GM18502 (cell line): ENCODE measurements at regions not wholly inside any gene's neighbourhood (a gene's known extent, or its start where the extent isn't known, plus 50 kb on each side); places are given as distances from the start of the nearest gene placed in this dataset.

Experiments used
- ATAC-seq: cut with Tn5 transposase; IDR thresholded peaks from one replicate; pipeline ENCODE4 v1.9.1; 2021; ENCODE audit warnings: mild to moderate bottlenecking; ENCODE audit not compliant: unreplicated experiment, poor library complexity

DNA sequence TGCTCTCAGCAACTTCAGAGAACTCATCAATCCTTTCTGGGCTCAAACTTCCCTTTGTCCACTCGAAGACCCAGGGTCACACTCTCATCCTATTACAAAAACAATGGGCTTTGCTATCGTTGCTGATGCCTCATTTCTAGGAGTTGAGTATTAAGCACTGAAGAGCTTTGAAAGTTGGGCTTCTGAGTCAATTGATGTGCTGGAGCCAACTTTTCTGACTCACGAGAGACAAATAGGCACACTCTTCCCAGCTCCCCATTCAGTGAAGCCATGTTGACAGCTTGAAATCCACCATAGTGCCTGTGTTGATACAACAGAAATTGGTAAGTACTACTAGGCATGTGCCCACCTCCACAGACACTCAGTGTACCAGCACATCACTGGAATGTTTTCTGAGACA is 97.5 kb upstream of the PRSS58 start:
- no peak for ATAC-seq

DNA sequence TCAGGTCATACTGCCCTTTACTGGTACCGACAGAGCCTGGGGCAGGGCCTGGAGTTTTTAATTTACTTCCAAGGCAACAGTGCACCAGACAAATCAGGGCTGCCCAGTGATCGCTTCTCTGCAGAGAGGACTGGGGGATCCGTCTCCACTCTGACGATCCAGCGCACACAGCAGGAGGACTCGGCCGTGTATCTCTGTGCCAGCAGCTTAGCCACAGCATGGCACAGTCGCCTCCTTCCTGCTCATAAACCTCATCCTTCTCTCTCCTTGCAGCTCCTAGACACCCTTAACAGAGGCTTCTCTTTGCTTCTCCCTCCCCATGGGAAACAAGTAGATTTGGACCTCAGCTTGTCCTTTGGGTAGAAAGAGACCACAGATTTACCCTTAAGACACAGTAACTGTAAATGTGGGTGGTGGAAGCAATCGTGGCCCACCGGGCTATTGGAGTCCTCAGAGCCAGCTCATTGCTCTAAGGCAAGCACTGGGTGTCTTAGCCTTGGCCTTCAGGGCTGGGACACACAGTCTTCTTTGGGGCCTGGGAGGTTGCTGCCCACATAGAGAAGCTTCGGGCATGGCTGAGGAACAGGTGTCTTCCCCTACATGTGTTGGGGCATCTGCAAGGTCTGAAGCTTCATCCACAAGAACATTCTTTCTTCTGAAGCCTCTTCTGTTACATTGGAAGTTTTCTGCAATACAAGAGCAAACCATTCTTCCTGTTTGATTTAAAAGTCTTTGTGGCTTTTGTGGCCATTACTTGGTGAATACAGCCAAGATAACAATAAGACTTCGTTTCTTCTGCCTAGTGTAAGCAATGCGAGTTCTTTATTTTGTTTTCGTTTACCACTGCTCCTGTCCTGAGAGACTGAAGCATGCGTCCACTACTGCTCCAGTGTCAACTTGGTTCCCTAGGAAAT is 95.5 kb upstream of the PRSS58 start:
- ATAC-seq: no peak

DNA sequence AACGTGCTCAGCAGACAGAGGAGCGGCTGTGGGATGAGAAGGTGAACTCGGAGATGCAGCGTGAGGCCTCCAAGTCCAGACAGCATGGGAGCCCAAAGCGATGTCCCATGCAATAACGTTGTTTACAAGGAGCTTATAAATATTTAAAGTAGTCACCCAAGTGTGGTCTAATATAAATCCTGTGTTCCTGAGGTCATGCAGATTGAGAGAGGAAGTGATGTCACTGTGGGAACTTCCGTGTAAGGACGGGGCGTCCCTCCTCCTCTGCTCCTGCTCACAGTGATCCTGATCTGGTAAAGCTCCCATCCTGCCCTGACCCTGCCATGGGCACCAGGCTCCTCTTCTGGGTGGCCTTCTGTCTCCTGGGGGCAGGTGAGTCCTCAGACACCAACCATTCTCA is 94.7 kb upstream of the PRSS58 start:
- no peak for ATAC-seq

DNA sequence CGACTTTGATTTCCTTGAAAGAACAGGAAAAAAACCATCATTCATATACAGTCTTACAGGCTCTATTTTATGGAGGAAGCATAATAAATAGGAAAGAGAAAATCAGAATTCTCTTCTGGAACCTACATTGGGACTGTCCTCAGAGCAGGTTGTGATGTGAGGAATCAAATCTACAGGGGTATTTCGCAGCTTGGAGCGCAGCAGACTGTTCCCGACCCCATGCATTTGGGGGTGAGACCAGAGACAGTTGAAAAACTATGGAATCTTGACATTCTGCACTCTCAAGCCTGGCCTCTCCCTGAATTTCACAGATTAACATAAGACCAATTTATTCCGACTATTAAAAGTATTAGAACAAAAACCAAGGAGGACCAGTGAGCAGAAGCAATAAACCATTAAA is 93.3 kb upstream of the PRSS58 start:
- no peak for ATAC-seq

DNA sequence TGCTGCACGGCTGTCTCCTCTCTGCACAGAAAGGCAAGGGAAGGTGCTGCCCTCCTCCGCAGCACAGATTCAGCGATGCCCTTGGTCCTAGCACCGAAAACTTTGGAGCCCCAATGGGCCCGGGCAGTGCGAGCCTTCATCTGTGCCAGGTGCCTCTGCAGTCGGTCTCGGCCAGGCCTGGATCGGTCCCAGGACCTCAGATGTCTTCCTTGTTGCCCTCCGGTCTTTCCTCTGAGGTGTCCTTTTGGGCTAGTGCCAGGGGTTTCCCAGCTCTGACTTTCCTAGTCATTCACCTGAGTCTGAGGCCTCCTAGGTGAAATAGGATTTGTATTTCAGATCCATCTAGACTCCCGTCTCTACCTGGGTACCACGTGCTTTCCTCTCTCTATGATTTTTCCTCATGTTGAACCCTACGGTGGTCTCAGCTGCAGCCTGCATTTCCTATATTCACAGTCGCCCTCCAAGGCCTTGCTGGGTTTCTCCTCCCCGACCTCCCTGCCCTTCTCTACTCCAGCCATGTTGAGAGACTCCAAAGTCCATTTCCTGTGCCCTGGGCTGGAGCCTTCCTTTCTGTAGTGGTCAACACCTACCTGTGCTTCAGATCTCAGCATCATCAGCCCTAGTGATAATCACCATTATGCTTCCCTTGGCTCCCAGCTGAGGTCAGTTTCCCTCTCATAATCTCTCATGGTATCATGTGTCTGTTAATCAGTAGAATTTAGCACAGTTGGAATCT is 92.0 kb upstream of the PRSS58 start:
- no peak for ATAC-seq

DNA sequence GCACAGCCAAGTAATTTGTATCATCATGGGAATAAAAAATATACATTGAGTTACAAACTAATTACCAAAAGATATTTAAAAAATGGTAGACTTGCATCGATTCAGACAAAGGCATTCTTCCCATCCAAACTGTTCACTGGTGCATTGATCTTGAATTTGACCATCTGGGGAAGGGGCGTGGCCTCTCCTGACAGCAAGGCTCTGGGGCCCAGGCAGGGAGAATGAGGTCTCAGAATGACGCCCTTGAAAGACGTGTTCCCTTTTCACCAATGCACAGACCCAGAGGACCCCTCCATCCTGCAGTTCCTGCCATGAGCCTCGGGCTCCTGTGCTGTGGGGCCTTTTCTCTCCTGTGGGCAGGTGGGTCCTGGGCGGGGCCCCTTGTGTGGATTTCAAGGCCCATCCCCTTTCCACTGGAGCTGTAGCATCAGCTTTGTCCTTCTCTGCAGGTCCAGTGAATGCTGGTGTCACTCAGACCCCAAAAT is 91.1 kb upstream of the PRSS58 start:
- ATAC-seq: no peak

DNA sequence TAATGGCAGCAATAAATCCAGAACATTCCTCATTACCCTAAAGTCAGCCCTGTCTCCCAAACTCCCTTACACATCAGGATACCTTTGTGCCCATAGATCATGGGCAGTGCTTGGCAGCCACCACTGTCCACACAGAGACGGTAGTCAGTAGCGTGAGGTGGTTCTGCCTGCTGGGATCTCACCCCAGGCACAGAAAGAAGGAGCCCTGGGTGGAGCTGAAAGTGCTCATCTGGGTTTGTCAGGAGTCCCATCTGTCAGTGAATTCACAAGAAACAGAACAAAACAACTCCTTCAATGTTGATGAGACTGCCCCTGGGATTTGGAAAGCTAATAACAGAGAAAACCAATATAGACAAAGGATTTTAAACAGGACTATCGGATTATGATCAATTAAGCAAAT is 90.2 kb upstream of the PRSS58 start:
- no peak for ATAC-seq

DNA sequence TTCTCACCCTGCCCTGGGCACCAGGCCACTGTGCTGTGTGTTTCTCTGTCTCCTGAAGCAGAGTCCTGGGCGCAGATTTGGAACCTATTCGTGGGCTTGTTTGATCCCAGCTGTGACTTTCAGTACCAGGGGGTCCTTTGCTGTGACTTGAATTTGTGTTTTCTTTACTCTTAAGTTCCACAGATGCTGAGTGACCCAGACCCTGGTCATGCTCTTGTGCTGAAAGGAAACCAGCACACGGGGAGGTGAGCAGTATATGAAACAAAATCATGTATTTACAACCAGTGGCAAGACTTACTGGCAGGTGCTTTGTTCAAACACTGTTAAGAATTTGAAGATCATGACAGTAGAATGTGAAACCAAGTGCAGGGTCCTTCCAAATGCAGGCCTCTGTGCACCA is 89.2 kb upstream of the PRSS58 start:
- no peak for ATAC-seq

DNA sequence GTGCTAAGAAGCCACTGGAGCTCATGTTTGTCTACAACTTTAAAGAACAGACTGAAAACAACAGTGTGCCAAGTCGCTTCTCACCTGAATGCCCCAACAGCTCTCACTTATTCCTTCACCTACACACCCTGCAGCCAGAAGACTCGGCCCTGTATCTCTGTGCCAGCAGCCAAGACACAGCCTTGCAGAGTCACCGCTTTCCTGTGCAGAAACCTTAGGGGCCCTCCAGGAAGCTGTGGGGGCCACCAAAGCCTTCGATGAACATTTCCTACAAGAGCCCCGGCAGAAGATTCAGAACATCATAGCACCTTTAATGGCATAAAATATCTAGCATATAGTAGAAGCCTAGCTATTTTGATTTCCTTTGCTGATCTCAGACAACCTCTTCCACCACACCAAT is 88.0 kb upstream of the PRSS58 start:
- no peak for ATAC-seq

DNA sequence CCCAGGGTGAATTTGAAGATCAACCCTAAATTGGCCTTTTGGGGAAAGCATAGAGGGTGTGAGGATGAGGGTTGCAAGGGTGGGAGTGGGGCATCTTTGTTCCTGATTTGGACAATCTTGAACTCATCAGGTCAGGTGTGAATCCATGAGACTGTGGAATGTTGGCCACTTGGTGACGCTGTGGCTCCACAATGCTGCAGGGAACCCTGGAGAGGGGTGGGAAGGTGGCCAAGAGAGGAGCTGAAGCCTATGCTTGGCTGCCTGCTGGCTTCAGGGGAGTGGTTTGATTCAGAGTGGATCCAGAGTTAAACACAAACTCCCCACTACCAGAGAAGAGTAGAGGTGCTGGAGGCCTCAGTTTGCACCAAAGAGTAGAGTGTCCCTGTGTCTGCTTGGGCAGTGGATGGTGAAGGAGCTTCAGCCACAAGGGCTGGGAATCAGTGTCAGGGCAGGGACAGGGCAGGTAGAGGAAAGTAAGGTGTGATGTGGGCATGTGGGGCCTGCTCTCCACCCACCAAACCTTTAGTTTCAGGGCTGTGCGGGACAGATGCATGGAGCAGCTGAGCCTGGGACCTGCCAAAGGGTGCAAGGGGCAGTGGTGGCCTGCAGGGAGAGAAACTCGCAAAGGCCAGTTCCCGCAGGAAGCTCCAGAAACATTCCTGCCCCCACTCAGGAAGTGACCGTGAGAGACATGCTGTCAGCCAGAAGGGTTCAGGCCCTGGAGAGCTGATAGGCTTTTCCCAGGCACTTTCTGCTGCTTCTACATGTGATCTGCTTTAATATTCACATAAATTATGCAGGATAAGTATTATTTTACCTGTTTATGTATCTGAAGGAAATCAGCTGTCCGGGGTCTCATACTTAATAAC is 81.0 kb upstream of the PRSS58 start:
- ATAC-seq: no peak

DNA sequence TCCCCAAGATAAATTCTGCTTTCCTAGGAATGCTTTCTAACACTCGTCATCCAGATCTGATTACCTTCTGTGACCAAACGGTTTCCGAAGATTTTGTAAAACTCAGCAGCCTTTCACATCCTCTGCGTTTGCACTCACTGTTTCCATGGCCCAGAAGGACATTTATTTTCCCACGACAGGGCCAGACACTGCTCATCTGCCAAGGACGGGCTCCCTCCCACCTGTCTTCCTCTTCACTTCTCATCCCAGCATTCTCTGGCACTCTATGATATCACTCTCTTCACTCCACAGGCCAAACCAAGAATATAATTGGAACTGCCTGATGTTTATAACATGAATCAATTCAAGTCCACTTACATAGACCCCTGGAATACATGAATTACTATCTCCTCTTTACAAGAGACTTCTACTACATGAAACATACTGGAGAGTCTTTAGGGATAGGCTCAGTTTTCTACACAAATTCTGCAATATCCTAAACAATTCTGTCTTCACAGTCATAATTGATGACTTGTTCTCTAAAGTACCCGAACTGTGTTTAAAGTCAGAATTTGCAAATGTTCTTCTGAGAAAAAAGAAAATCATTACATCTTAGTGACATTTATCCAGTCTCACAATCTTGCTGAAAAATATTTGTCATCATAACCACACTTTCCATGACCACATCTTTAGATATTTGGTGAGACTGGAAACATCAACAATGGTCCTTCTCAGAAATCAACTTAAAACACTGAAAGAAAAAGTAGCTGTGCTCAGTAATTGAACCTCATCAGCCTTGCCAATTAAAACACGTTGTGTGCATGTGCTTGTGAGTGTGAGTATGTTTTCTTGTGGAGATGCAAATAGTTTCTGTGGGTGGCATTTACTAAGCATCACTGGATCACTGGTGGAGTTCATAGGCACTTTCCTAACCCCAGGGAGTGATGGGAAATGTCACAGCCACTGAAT is 79.5 kb upstream of the PRSS58 start:
- no peak for ATAC-seq

DNA sequence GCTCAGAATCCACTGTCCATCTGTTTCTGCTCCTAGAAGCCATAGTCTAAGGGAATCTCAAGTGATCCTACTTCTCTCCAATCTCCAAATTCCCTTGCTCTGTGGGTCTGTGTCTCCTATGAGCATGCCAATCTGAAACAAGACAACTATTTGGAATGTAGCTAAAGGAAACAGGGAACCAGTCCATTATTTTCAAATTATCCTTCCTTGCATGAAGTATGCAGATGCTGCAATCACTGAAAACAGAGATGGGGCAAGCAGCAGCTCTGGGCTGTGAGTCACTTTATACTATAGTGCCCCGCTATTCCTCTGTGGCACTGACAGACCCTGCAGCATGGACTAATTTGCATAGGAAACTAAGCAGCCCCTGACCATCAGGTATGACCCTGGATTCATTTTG is 76.9 kb upstream of the PRSS58 start:
- no peak for ATAC-seq

DNA sequence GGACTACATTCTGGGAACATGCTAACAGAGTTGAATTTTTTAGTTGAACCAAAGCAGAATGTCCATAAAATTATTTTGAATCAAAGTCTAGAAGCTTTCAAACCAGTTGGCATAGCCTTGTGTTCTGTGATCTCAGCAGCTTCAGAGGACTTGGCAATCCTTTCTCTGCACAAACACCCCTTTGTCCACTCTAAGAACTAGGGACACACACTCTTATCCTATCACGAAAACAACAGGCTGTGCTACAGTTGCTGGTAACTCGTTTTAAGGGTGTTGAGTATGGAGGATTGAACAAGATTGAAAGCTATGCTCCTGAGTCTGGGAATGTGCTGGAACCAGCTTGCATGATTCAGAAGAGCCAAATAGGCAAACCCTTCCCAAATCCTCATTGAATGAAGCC is 76.4 kb upstream of the PRSS58 start:
- ATAC-seq: no peak

DNA sequence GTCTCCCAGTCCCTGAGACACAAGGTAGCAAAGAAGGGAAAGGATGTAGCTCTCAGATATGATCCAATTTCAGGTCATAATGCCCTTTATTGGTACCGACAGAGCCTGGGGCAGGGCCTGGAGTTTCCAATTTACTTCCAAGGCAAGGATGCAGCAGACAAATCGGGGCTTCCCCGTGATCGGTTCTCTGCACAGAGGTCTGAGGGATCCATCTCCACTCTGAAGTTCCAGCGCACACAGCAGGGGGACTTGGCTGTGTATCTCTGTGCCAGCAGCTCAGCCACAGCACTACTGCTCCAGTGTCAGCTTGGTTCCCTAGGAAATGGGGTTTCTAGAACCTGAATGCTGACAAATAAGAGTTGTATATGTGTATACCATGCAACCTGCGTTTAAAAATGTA is 74.6 kb upstream of the PRSS58 start:
- no peak for ATAC-seq

DNA sequence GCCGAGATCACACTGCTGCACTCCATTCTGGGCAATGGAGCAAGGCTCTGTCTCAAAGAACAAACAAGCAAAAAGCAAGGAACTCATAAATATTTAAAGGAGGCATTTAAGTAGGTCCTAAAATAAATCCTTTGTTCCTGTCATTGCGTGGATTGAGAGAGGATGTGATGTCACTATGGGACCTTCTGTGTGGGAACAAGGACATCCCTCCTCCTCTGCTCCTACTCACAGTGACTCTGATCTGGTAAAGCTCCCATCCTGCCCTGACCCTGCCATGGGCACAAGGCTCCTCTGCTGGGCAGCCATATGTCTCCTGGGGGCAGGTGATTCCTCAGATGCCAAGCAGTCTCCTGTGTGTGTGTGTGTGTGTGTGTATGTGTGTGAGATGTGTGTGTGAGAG is 74.1 kb upstream of the PRSS58 start:
- ATAC-seq: no peak

DNA sequence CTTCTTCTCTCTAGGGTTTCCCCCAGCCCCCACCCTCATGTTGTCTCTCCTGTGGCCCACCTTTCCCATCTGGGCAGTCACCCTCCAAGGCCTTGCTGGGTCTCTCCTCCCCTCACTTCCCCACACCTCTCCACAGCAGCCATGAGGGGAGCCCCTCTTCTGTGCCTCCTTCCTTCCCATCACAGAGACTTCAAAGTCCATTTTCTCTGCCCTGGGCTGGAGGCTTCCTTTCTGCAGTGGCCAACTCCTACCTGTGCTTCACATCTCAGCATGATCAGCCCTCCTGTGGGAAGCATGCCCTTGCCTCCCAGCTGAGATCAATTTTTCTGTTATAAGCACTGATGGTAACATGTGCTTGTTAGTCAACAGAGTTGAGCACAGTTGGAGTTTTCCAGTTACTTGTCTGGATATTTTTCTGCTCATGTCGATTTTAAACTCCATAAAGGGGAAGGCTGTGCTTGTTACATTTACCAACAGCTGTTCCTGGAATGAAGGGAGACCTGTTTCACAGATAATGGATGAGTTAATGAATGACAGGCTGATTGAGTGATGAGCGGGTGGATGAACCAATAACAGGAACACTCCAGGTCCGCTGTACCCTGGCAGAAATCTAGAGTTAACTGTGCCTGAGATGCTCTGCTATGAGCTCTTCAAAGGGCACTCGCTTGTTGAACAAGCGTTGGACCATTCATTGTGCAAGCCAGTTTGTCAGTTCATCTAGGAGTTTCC is 71.4 kb upstream of the PRSS58 start:
- no peak for ATAC-seq

DNA sequence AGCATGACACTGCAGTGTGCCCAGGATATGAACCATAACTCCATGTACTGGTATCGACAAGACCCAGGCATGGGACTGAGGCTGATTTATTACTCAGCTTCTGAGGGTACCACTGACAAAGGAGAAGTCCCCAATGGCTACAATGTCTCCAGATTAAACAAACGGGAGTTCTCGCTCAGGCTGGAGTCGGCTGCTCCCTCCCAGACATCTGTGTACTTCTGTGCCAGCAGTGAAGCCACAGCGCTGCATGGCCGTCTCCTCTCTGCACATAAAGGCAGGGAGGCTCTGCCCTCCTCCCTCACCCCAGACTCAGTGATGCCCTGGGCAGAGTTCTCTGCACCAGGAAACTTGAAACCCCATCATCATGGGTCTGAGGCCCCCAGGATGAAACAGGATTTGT is 70.7 kb upstream of the PRSS58 start:
- no peak for ATAC-seq

DNA sequence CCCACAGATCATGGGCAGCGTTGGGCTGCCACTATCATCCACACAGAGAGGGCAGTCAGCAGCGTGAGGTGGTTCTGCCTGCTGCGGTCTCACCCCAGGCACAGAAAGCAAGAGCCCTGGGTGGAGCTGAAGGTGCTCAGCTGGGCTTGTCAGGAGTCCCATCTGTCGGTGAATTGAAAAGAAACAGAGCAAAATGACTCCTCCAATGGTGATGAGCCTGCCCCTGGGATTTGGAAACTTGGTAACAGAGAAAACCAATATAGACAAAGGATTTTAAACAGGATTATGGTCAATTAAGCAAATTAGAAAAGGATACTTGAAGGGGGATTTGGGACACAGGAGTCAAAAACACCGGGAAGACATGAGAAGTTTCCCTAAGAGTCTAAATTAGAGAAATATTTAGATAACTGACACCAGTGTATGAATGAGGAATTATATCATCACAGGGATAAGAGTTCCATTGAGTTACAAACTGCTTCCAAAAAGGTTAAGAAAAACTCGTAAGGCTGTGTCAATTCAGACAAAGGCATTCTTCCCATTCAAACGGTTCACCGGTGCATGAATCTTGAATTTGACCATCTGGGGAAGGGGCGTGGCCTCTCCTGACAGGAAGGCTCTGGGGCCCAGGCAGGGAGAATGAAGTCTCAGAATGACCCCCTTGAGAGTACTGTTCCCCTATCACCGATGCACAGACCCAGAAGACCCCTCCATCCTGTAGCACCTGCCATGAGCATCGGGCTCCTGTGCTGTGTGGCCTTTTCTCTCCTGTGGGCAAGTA is 70.0 kb upstream of the PRSS58 start:
- ATAC-seq: no peak
